Cerebellar nuclear complex (tissue), 1 donor: ENCODE measurements at regions not wholly inside any gene's neighbourhood (a gene's known extent, or its start where the extent isn't known, plus 50 kb on each side); places are given as distances from the start of the nearest gene placed in this dataset.
"Not testable (repeated sequence)": the region's sequence is repeated elsewhere in the genome, so short reads cannot be mapped to it uniquely, and the experiment has no call there.

ENCODE experiments used
- DNase-seq, 2 experiments: peaks; one replicate each; lab custom pipeline; 2025; lab: John Stamatoyannopoulos, UW

DNA sequence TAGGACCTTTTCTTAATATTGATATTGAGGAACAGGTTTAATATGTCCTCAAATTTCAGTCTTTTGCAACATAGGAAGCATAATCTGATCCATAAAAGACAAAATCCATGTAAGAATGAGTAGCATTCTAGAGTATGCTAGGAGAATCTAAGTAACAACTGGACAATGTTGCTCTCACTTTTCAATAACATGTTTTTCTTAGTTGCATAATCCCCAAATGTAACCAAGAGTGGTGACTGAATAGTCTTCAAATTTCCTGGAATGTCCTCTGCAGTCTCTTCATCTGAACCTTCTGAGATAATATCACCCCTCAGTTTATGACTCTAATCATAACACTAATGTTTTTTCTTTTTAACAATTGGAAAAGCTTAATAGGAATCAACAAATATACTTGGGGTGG lies 110.0 kb upstream of the ZEB2 start:
- DNase-seq, result no peak

DNA sequence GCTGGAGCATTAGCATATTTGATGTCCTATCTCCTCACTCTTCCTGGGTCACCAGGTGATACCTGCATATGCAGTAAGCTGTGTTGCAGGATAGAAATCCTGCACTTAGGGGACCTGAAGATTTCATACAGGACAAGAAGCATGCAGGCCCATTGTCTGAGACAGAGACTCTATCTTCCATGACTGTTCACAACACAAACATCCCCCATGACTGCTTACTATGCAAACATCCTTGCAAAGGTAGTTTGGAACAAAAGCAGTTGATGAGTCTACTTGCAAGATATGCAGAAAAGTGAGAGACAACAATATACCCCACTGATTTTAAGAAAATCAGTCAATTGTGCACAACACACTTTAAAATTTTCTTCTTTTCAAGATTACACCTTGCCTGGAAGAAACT lies 108.6 kb upstream of the ZEB2 start:
- DNase-seq, result no peak

GRCh38 chr2:144625626-144626025 lies 105.7 kb upstream of the ZEB2 start:
- DNase-seq, result no peak

DNA sequence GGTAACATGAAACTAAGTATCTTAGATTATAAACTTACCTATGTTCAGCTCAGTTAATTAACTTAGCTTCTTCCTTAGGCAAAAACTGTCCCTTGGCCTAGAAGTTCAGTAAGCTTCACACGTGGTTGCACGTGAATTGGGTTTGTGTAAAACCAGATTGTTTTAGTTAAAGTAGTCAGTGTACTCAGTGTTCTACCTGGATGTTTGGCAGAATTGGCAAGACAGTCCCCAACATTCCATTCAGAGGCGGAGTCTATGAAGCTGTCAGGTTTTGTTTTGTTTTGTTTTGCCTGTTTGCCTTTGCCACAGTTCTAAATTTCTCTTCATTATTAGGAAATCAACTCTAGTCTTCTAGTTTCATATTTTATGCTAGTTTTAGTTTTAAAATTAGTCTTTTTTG lies 105.3 kb upstream of the ZEB2 start:
- no peak for DNase-seq

GRCh38 chr2:144624451-144624850 lies 104.5 kb upstream of the ZEB2 start:
- no peak for DNase-seq

- DNase-seq, result not testable (repeated sequence)
Observed at GRCh38 chr2:144622373-144622772, 102.5 kb upstream of the ZEB2 start.

DNA sequence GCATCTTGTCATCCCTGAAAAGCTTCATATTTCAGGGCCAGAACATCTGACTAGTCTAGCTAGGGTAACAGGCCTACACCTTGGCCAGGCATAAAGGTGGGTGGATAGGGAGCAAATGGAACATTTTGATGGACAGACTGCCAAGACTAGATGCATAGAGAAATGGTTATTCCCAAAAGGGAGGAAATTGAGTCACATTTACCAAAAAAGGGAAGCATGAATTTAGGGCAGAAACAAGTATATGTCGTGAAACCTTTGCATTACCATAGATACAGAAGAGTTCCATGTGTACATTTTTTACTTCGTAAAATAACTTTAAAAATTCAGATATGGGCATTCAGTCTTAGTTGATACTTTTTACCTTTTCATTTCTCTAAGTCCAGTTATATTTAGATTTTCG lies 101.3 kb upstream of the ZEB2 start:
- DNase-seq, result no peak

DNA sequence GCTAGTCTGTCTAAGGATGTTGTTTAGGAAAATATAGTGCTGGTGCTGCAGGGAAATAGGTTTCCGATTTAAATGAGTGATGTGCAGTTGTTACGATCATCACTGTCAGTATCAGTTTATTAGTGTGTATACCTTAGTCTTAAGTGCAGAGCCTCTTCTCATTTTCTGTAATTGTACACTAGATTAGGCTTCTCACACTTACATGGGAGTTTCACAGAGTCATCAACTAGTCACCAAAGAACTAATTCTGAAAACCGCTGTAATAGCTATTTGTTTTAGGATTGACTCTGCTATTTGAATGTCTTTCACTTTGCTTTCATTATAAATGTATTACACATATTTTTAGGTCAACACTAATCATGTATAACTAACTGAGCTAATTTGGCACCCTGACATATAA lies 99.8 kb upstream of the ZEB2 start:
- DNase-seq, result no peak

DNA sequence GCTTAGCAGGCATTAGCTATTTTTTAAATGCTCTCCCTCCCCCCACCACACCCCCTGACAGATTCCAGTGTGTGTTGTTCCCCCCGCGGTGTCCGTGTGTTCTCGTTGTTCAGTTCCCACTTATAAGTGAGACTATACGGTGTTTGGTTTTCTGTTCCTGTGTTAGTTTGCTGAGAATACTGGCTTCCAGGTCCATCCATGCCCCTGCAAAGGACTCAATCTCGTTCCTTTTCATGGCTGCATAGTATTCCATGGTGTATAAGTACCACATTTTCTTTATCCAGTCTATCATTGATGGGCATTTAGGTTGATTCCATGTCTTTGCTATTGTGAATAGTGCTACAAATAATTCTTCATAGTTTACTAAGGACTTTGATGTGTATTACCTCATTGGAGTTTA lies 97.3 kb upstream of the ZEB2 start:
- not testable (repeated sequence) for DNase-seq

GRCh38 chr2:144615866-144616565 lies 96.1 kb upstream of the ZEB2 start:
- DNase-seq, result no peak

DNA sequence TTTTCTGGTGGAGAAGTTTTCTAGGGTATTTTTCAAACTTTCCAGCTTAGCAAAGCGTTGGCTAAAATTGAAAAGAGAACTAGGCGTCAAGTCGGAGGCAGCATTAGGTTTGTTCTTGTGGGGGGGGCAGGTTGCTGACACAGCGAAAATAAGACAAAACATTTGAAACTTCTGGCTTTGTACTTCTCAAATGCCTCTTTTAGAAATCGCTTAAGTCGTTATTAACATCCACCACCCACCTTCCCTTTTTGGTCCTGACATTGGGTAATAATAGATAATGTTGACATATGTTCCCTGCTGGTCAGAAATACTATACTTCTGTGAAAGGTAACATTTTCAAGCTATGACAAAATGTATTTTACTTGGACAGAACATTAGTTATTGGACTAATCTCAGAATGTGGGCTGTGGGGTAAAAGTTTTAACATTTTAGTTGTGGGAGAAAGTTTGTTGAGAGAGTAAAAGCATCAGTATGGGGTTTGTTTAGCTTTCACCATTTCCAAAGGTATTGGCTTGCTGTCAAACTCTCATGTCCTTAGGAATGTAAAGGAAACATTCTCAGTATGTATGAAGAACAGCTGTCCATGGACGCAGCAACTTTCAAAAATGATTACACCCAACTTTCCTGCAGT lies 88.1 kb upstream of the ZEB2 start:
- no peak for DNase-seq

DNA sequence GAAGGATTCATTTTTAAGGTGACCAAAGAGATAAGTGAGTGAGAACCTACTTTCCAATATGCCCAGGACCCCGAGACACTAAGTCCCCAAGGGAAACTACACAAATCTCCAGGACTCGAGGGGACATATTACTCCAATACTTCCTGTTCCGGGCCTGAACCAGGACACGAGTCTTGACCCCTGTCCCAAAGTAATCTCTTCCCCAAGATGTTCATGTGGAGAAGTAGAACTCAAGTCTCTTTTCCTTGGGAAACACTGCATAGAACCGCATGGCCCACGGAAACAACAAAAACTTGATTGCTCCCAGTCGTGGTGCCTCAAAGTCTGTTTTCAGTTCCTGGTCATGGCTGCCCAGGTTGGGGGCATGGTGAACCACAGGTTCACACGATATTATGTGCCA lies 87.2 kb upstream of the ZEB2 start:
- DNase-seq, result no peak

- no peak for DNase-seq
Observed at GRCh38 chr2:144606466-144607095, 86.7 kb upstream of the ZEB2 start.

DNA sequence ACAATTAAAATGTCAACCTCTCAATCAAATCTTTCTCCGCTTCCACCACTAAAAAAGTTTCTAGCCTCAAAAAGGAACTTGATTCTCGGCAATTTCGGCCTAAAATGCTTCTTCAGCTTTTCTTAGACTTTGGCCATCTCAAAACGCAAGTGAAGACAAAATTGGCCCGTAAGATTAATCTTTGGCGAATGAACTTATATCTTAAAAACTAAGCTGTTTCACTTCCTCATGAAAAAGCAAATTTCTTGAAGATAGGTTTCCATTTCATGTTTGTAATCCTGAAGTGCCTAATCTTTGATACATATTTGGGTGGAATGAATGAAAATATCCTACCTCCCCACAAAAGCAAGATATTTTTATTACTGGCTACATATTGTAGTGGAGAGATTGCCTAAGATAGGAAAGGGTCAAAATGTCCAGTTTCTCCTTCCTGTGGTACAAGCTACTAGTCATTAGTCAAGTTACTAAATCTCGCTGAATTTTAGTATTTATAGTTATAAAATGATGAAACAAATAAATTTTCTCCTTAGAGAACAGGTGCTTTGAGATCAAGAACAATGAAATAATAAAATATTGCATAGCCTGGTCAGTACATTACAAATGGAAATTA lies 85.4 kb upstream of the ZEB2 start:
- DNase-seq, result no peak

- no peak for DNase-seq
Observed at GRCh38 chr2:144603334-144603733, 83.4 kb upstream of the ZEB2 start.

DNA sequence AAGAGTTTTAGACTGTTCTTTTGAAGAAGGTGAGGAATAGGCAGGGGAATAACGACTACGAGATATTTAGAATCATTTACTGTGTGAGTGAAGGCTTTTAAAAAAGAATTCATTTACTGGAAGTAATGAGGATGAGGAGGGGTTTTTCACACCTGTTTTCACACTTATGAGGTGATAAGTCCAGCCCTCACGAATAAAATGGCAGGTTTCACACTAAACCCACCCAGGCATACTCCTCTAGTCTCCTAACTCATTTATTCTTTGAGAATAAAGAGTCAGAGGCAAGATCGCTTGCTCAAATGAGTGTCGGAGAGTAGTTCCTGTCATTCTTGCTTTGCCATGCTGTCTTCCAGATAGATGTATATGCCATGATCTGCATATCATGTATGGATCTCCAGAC lies 79.0 kb upstream of the ZEB2 start:
- no peak for DNase-seq

- DNase-seq, result no peak
Observed at GRCh38 chr2:144597894-144598593, 78.1 kb upstream of the ZEB2 start.

- no peak for DNase-seq
Observed at GRCh38 chr2:144597388-144597787, 77.5 kb upstream of the ZEB2 start.

- DNase-seq, result no peak
Observed at GRCh38 chr2:144596073-144596871, 76.4 kb upstream of the ZEB2 start.

DNA sequence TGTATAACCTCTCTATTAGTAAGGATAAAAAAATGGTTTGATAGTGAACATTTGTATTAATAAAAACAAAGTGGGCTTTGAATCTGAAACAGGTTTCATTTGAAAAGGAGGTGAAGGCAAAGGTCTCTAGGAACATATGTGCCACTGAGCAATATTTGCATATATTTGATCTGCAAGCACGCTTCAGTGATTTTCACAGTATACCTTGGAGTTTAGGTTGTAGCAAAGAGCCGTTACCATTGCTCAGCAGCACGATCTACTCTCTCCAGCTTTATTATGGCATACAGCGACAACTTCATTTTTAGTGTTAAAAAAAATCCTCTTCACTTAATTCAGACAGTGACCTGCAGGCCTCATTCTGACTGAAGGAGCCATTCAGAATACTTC lies 75.8 kb upstream of the ZEB2 start:
- DNase-seq, result no peak

GRCh38 chr2:144595279-144595678 lies 75.4 kb upstream of the ZEB2 start:
- DNase-seq, result no peak

- no peak for DNase-seq
Observed at GRCh38 chr2:144593803-144594202, 73.9 kb upstream of the ZEB2 start.
